ENCODE measurements at regions not wholly inside any gene's neighbourhood (a gene's known extent, or its start where the extent isn't known, plus 50 kb on each side); places are given as distances from the start of the nearest gene placed in this dataset.
"Not testable (repeated sequence)": the region's sequence is repeated elsewhere in the genome, so short reads cannot be mapped to it uniquely, and the experiment has no call there.

DNA sequence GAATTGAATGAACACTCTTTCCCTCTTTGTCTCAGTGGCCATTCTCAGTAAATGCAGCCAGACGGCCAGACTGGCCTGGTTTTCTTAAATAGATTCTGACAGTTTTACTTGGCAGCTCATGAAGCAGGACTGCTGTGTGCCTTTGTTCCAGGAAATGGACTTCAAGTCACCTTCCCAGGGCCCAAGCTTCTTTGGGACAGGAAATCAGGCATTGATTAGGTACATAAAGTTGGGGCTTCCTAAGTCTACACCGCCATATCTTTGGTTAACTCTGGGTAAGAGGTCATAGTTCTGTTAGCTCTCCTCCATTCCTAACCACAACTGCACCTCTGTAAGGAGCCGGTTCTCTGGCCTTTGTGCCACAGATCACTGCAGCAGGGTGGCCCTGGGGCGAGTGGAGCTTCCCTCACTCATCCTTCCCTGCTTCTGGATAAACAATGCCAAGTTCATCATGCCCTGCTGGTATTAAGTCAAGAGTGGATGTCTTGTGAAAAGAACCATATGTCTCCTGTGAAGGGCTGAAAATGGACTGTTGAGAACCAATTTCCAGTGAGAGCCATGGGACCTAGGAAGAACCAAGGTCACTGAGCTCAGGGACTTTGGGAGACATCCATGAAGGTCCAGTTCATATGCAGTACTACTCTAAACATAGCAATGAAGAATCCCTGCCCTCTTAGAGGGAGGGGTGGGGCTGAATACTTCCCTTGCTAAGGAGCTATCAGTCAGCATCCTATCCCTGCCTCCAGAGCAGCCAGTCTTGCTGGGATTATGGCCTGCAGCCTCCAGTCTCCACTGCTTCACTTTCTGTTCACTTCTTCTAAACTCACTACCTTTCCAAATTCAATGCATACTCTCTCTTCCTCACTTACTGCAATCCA is 122.6 kb upstream of the XPO1 start:
- Mint-ChIP-seq H3K36me3 (ENCODE audit: low read depth) (no peaks in the 10 kb centered on the region), H3K9me3 (no peaks in the 10 kb centered on the region), H3K4me3 (no peak overlapping the region), H3K27me3 (ENCODE audit: insufficient read depth) (no peaks in the 10 kb centered on the region), H3K27ac (no peak overlapping the region), H3K4me1 (ENCODE audit: low read depth) (peaks cover 6% of the 10 kb centered on the region)
- intact Hi-C loops (cut with micrococcal nuclease), result no loop called here
- DNase-seq (ENCODE audit: low spot score), result no peak

DNA sequence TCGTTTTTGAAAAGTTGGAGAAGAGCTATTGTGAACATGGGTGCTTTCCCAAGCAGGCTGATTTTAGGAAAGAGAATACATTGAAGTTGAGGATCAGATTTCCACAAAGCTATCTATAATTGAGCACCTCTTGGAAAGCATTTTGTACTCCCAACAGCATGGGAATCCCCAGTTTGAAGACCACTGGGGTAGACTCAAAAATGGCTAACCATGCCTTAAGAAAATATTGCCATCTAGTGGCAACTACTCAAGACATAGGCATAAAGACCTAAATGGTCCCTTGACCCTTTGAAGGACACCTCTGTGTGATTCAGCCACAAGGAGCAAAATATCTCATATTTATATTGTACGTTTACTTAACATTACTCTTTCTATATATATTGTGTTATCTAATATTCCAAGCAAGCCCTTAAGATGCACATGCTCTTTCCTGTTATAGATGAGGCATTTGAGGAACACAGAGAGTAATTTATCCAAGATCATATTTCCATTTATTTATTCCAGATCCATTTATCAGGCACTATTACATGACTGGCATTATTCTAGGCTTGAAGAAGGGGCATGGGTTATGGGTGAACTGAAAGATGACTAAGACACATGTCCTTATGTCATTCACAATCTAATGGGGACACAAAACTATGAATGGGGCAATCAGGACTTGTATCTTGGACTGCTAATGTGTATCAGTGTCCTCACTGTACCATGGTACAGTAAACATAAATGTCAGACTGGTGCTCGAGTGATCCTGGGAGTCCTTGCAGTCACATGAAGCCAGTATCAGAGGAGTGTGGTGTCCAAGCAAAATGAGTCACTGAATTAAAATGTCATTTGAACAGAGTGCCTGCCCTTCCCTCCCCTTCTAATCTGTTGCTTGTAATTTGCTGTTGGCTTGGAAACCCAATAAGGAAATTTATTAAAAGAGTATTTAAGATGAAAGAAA is 121.0 kb upstream of the XPO1 start:
- Mint-ChIP-seq H3K4me3 (no peak overlapping the region), H3K4me1 (ENCODE audit: low read depth) (peaks cover 6% of the 10 kb centered on the region), H3K36me3 (ENCODE audit: low read depth) (no peaks in the 10 kb centered on the region), H3K27ac (no peak overlapping the region), H3K9me3 (no peaks in the 10 kb centered on the region), H3K27me3 (ENCODE audit: insufficient read depth) (no peaks in the 10 kb centered on the region)
- intact Hi-C loops (cut with micrococcal nuclease), result loop anchor here (5.0 kb wide), 1 partner anchor 232 kb away; no protein-coding TSS in a partner anchor
- DNase-seq (ENCODE audit: low spot score), result no peak

DNA sequence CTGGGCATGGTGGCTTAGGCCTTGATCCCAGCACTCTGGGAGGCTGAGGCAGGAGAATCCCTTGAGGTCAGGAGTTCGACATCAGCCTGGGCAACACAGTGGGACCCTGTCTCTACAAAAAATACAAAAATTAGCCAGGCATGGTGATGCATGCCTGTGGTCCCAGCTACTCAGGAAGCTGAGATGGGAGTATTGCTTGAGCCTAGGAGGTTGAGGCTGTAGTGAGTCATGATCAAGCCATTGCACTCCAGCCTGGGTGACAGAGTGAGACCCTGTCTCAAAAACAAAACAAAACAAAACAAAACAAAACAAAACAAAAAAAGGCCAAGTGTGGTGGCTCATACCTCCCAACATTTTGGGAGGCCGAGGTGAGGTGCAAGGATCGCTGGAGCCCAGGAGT is 111.8 kb upstream of the XPO1 start:
- H3K4me3 Mint-ChIP-seq; H3K4me1 Mint-ChIP-seq (ENCODE audit: low read depth); H3K36me3 Mint-ChIP-seq (ENCODE audit: low read depth); intact Hi-C loops (cut with micrococcal nuclease); H3K27ac Mint-ChIP-seq; H3K27me3 Mint-ChIP-seq (ENCODE audit: insufficient read depth); H3K9me3 Mint-ChIP-seq; DNase-seq (ENCODE audit: low spot score): not testable (repeated sequence)

DNA sequence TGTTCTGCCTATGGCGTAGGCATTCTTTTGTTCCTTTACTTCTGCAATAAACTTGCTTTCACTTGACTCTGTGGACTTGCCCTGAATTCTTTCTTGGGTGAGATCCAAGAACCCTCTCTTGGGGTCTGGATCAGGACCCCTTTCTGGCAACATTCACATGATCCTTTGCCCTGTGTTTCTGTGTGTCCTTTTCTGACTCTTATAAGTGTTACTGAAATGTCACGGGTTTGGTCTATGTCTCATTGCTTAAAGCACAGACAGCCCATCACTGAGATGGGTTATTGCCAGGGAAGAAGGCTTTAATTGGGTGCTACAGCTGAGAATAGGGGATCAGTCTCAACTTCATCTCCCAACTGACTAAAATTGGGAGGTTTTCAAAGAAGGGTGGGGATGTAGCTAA is 110.9 kb upstream of the XPO1 start:
- Mint-ChIP-seq H3K9me3 (no peaks in the 10 kb centered on the region), H3K36me3 (ENCODE audit: low read depth) (no peaks in the 10 kb centered on the region)
- intact Hi-C loops (cut with micrococcal nuclease), result no loop called here

DNA sequence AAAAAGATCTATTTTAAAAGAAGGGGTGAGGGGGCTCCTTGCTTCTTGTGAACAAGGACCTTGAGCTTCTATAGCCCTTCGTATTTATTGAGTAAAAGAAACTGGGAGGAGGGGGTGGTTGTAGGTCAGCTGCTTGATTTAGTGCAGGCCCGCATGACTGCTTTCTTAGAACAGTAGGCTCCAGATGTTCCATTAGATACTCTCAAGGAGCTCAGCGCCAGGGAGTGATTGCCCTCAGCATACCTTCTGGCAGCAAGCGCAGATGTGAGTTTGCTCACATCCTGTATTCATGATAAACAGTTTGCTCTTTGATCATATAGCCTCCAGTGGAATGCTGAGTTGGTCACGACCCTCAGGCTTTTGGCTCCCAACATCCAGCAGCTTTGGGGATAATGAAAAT is 108.9 kb upstream of the XPO1 start:
- intact Hi-C loops (cut with micrococcal nuclease), result no loop called here
- H3K27ac Mint-ChIP-seq, result no peak overlapping the region
- no peaks in the 10 kb centered on the region for H3K27me3 Mint-ChIP-seq (ENCODE audit: insufficient read depth)

More for the DNA sequence above, 110.9 kb upstream of the XPO1 start:
- Mint-ChIP-seq H3K27me3 (ENCODE audit: insufficient read depth) (no peaks in the 10 kb centered on the region), H3K27ac (no peak overlapping the region), H3K4me1 (ENCODE audit: low read depth) (no peaks in the 10 kb centered on the region), H3K4me3 (no peak overlapping the region)
- no peak for DNase-seq (ENCODE audit: low spot score)

DNA sequence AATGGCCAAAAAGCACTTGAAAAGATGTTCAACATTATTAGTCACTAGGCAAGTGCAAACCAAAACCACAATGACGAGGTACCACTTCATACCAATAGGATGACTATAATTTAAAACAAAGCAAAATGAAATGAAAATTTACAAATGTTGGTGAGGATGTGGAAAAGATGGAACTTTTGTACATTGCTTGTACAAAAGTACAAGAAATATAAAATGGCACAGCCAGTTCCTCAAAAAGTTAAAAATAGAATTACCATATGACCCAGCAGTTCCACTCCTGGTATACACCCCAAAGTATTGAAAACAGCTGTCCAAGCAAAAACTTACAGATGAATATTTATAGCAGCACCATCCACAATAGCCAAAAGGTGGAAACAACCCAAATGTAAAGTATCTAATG is 107.8 kb upstream of the XPO1 start:
- no peaks in the 10 kb centered on the region for H3K27me3 Mint-ChIP-seq (ENCODE audit: insufficient read depth)
- H3K4me1 Mint-ChIP-seq (ENCODE audit: low read depth), result no peaks in the 10 kb centered on the region
- no peak for DNase-seq (ENCODE audit: low spot score)
- no peak overlapping the region for H3K4me3 Mint-ChIP-seq
- H3K27ac Mint-ChIP-seq, result no peak overlapping the region
- no peaks in the 10 kb centered on the region for H3K36me3 Mint-ChIP-seq (ENCODE audit: low read depth)
- intact Hi-C loops (cut with micrococcal nuclease), result no loop called here
- no peaks in the 10 kb centered on the region for H3K9me3 Mint-ChIP-seq

More for the DNA sequence above, 108.9 kb upstream of the XPO1 start:
- H3K4me1 Mint-ChIP-seq (ENCODE audit: low read depth), result no peaks in the 10 kb centered on the region
- no peaks in the 10 kb centered on the region for H3K9me3 Mint-ChIP-seq
- no peak for DNase-seq (ENCODE audit: low spot score)
- H3K36me3 Mint-ChIP-seq (ENCODE audit: low read depth), result no peaks in the 10 kb centered on the region
- no peak overlapping the region for H3K4me3 Mint-ChIP-seq

DNA sequence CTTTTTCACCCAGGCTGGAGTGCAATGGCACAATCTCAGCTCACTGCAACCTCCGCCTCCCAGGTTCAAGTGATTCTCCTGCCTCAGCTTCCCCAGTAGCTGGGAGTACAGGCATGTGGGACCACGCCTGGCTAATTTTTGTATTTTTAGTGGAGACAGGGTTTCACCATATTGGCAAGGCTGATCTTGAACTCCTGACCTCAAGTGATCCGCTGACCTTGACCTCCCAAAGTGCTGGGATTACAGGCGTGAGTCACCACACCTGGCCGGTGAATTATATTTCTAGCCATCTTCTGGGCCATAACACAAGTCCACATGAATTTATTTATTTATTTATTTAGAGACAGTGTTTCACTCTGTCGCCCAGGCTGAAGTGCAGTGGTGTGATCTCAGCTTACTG is 105.0 kb upstream of the XPO1 start:
- H3K4me1 Mint-ChIP-seq (ENCODE audit: low read depth); H3K36me3 Mint-ChIP-seq (ENCODE audit: low read depth); DNase-seq (ENCODE audit: low spot score); H3K27me3 Mint-ChIP-seq (ENCODE audit: insufficient read depth); H3K27ac Mint-ChIP-seq; intact Hi-C loops (cut with micrococcal nuclease); H3K4me3 Mint-ChIP-seq; H3K9me3 Mint-ChIP-seq: not testable (repeated sequence)

DNA sequence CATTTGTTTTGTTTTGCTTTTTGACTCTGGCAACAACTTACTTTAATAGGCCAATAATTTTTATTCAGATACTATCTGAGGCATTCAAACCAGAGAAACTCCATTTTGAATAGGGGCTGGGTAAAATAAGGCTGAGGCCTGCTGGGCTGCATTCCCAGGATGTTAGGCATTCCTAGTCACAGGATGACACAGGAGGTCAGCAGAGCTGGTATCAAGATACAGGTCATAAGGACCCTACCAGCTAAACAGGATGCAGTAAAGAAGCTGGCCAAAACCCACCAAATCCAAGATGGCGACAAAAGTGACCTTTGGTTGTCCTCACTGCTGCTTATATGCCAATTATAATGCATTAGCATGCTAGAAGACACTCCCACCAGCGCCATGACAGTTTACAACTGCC is 102.2 kb upstream of the XPO1 start:
- Mint-ChIP-seq H3K36me3 (ENCODE audit: low read depth) (no peaks in the 10 kb centered on the region), H3K27me3 (ENCODE audit: insufficient read depth) (peaks cover 2% of the 10 kb centered on the region), H3K4me1 (ENCODE audit: low read depth) (no peaks in the 10 kb centered on the region), H3K9me3 (no peaks in the 10 kb centered on the region), H3K4me3 (no peak overlapping the region), H3K27ac (no peak overlapping the region)
- no peak for DNase-seq (ENCODE audit: low spot score)
- intact Hi-C loops (cut with micrococcal nuclease), result no loop called here

DNA sequence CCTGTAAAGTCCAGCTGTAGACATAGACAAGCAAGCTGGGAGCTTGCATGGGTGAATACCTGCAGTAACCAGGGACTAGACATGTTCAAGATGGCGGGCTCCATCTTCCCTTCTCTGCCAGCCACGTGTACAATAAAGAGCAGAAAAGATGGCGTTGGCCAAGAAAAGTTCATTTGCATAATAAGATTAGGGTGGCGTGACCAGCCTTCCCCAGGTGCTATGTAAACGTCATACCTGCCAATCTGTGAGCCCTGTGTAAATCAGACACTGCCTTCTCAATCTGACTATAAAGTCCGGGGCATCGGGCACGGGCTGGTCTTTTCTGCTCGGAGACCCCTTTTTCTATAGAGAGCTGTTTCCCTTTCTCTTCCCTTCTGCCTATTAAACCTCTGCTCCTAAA is 101.6 kb upstream of the XPO1 start:
- no peak for DNase-seq (ENCODE audit: low spot score)
- Mint-ChIP-seq H3K27ac (no peak overlapping the region), H3K4me3 (no peak overlapping the region), H3K4me1 (ENCODE audit: low read depth) (no peaks in the 10 kb centered on the region), H3K27me3 (ENCODE audit: insufficient read depth) (peaks cover 2% of the 10 kb centered on the region), H3K9me3 (no peaks in the 10 kb centered on the region), H3K36me3 (ENCODE audit: low read depth) (no peaks in the 10 kb centered on the region)
- intact Hi-C loops (cut with micrococcal nuclease), result no loop called here

DNA sequence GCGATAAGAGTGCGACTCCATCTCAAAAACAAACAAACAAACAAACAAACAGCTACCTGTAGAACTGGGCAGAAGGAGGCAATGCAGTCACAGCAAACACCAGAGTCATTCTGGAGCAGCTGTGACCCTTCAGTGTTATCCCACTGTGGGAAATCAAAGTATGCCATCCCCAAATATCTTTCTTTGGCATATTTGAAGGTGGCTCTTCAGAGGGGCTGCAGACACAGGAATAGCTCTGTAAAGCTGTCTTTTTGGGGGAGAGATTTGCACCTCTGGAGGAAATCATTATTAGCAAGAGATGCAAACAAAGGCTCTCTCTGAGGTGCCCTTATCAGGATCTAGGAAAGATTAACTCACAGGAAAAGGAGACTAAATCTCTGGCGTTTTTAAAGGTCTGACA is 98.5 kb upstream of the XPO1 start:
- Mint-ChIP-seq H3K9me3 (no peaks in the 10 kb centered on the region), H3K4me3 (no peak overlapping the region), H3K27me3 (ENCODE audit: insufficient read depth) (peaks cover 5% of the 10 kb centered on the region), H3K27ac (no peak overlapping the region), H3K36me3 (ENCODE audit: low read depth) (no peaks in the 10 kb centered on the region), H3K4me1 (ENCODE audit: low read depth) (no peaks in the 10 kb centered on the region)
- intact Hi-C loops (cut with micrococcal nuclease), result no loop called here
- DNase-seq (ENCODE audit: low spot score), result no peak

DNA sequence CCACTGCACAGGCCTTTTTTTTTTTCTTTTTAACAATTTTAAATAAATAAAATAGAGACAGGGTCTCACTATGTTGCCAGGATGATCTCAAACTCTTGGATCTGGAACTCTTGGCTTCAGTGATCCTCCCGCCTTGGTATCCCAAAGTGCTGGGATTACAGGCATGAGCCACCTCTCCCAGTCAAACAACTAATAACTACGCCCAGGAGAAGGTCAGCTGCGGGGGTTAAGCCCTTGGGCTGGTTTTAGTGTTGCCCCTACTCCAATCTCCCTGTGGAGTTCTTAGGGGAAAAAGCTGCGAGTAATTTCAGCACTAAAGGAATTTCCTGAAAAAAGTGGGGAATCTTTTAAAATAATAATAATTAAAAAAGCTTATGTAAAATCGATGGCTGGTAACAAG is 96.4 kb upstream of the XPO1 start:
- H3K4me1 Mint-ChIP-seq (ENCODE audit: low read depth), result no peaks in the 10 kb centered on the region
- H3K27ac Mint-ChIP-seq, result no peak overlapping the region
- intact Hi-C loops (cut with micrococcal nuclease), result no loop called here
- H3K27me3 Mint-ChIP-seq (ENCODE audit: insufficient read depth), result peaks cover 5% of the 10 kb centered on the region
- DNase-seq (ENCODE audit: low spot score), result no peak
- H3K36me3 Mint-ChIP-seq (ENCODE audit: low read depth), result no peaks in the 10 kb centered on the region
- H3K4me3 Mint-ChIP-seq, result no peak overlapping the region
- no peaks in the 10 kb centered on the region for H3K9me3 Mint-ChIP-seq

DNA sequence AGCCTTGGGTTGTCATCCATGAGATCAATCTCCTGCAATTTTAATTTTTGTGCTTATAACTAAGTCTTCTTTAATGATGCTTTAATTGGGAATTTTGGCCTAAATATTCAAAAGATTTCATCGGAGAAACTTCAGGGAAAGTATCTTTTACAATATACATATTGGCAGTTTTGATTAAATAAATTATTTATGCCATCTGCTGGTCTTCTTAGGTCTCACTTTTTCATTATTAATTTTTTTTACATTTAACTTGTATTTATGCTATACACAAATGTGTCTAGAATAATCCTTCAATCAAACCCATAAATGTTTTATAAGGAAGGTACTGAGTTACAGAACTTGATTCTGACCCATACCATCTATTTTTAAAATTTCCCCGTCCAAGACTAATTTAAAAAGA is 95.1 kb upstream of the XPO1 start:
- H3K4me3 Mint-ChIP-seq, result no peak overlapping the region
- DNase-seq (ENCODE audit: low spot score), result no peak
- intact Hi-C loops (cut with micrococcal nuclease), result no loop called here
- peaks cover 3% of the 10 kb centered on the region for H3K27me3 Mint-ChIP-seq (ENCODE audit: insufficient read depth)
- H3K36me3 Mint-ChIP-seq (ENCODE audit: low read depth), result no peaks in the 10 kb centered on the region
- no peak overlapping the region for H3K27ac Mint-ChIP-seq
- no peaks in the 10 kb centered on the region for H3K9me3 Mint-ChIP-seq
- no peaks in the 10 kb centered on the region for H3K4me1 Mint-ChIP-seq (ENCODE audit: low read depth)

Measured in activated T-helper 1 cell treated with anti-CD3 and anti-CD28 coated beads, Interleukin-12 subunit alpha, Interleukin-12 subunit beta, Interleukin-2, Interleukin-4 antibody, amounts not matched to agents 30 ng/mL and 10 ng/mL and 1 ng/mL, durations not matched to agents 14 hours and 24 hours and 36 hours (primary cell).